UCSD-AML1 (cell line): ENCODE measurements at regions not wholly inside any gene's neighbourhood (a gene's known extent, or its start where the extent isn't known, plus 50 kb on each side); places are given as distances from the start of the nearest gene placed in this dataset.
A peak's percentile ranks its signal among the peaks of the same experiment; 100 is the strongest.
"Not testable (repeated sequence)": the region's sequence is repeated elsewhere in the genome, so short reads cannot be mapped to it uniquely, and the experiment has no call there.

Source experiments
- DNase-seq: peaks from one replicate; lab custom pipeline; 2025; ENCODE audit not compliant: unreplicated experiment; lab: John Stamatoyannopoulos, UW

DNA sequence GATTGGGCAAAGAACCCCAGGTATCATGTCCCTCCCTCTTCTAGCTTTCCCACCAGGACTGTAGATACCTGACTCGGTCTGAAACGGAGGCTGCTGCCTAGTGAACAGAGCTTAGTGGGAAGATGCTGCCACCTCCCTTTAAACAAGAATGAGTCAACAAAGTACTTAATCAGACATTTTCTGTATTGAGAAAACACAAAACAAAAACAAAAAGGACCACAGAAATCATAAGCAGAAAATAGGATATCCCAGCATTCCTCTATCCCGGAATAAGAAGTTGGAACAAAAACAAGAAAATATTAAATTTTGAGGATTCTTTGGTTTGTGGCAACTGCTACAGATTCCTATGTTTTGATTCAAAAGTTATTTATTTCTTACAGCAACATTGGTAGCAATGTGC, 51.7 kb upstream of the COL8A1 start:
- no peak for DNase-seq

DNA sequence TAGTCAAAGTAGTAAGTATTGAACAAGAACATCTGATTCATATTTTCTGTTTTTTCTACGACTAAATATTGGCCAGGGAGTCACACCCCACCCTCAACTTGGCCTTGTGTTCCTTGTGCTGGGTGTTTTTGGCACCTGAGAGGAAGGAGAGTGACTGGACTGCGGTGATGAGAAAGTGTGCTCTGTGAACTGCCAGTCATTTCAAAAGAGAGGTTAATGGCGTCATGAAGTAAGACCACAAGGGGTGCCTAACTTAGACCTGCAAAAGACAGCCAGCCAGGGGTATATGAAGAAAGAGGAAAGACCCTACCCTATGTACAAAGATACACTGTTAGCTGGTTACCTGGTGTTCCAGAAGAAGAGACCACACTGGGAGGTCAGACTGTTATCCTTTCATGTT, 58.4 kb upstream of the COL8A1 start:
- DNase-seq: no peak

DNA sequence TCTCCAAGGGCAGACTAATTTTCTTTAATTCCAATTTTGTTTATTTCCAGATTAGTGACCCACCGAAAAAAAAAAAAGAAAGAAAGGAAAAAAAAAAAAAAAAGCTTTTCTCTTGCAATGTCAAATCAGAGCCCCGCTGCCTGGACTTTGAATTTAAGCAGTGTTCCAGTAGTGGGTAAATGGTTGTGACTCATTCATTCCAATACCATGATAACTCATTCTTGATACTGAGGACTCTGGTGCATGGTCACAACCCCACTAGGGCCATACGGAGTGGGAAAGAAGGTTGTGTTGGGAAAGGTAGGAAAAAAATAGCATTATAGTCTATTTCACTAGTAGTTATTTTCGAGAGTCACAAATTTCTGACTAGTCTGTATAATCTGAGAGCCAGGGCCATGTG, 59.1 kb upstream of the COL8A1 start:
- DNase-seq: no peak

- DNase-seq: no peak
These were observed 59.9 kb upstream of the COL8A1 start for GRCh38 chr3:99578339-99578970.

DNA sequence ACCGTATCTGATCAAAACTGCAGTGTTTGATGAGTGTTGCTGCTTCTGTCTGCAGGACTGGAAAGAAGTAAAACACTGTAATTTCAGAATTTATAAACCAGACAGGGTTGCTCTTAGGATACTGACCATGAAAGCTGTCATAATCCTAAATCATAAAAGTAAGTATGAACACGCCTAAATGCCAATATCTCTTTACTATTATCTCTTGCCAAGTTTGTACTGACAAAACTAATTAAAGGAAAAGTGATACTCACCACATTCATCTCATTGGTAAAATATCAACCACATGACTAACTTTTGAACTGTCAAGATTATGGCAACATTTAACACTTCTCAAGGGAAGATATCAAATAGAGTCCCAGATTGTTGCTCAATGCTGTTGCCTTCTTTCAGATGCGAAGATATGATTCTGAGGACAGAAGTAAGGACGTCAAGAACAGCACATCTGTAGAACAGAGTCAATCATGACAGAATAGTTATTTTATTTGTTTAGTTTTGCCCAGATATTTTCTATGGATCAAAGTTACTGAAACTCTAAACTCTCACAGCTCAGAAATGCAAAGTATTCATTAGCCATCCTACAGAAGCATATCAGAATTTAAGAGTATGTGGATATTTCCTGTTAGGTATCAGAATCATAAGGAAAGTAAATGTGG, 61.4 kb upstream of the COL8A1 start:
- no peak for DNase-seq

- DNase-seq: no peak
These were observed 62.7 kb upstream of the COL8A1 start for GRCh38 chr3:99575683-99576082.

- DNase-seq: no peak
These were observed 68.3 kb upstream of the COL8A1 start for GRCh38 chr3:99570061-99570460.

DNA sequence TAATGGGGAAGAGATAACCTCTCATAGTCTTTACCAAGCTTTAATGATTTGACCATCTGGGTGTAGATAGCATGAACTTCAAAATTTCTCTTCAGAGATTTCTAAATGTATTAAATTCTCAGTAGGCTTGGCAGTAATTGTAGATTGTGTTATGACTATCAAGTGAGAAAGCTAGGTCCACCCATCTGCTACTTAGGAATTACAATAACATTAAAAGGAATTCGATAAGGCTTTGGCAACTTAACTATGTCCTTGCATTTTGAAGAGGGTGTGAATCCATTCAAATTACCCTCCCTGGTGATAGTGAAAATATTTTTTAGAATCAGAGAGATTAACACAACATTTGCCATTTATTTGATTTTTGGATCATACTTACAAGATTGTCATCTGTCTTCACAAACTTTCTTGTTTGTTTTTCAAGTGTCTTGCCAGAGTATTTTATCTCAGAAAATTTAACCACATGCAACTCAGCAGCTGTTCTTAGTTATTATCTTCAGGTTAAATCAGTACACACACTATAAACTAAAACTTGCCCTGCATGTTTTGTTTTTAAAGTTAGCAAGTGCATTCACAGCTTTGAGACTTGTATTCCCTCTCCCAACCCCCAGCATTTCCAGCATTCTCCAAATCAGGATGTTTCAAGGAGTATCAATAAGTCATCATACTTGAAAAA, 69.6 kb upstream of the COL8A1 start:
- no peak for DNase-seq

GRCh38 chr3:99565331-99565730, 73.1 kb upstream of the COL8A1 start:
- no peak for DNase-seq

DNA sequence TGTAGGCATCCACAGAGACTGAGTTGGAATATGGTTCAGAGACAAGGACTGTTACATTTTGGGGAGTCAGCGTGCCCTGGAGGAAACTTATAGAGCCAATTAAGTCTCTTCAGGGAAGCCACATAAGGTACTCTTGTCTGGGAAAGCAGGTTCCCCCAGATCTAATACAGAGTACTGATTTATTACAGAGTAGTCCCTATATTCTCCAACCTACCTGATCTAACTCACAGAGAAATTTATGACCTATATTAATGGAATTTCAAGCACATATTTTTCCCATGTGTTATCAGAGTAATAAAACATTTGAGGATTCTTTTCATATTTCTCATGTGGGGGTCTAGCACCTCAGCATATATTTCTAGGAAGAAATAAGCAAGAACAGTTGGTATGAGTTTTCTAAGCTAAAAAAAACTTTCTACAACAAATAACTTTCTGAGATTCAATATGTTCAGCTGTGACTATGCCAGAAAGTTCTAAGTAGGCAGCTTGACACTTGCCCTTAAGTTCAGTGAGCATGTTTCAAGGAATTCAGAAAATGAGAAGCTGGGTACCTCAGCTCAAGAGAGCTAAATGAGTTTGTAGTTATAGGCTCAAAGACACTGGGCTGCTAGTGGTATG, 75.3 kb upstream of the COL8A1 start:
- no peak for DNase-seq

DNA sequence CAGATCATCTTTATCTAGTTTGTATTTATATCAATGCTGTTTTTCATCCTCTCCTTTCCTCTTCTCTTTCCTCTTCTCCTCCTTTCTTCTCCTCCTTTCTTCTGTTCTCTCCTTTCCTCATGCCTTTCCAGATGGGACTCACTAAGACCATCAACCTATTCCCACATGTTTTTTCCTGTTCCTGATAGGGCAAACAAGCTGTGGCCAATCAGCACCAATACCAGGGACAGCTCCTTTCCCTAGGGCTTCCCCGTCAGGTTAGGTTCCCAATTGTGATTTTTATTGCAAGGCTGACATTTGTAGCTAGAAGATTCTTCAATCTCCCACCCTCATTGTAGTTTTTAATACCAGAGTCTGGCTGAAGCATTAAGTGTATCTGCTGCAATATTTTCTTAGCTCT, 76.3 kb upstream of the COL8A1 start:
- DNase-seq: no peak

- DNase-seq: no peak
These were observed 77.3 kb upstream of the COL8A1 start for GRCh38 chr3:99561056-99561455.

GRCh38 chr3:99559196-99559595, 79.2 kb upstream of the COL8A1 start:
- DNase-seq: no peak

DNA sequence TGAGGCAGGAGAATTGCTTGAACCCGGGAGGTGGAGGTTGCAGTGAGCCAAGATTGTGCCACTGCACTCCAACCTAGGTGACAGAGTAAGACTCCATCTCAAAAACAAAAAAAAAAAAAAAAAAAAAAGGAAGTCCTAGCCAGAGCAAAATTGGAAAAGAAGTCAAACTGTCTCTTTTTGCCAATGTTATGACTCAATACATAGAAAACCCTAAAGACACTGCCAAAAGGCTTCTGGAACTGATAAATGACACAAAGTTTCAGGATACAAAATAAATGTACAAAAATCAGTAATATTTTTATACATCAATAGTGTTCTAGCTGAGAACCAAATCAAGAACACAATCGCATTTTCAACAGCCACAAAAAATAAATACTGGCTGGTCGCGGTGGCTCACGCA, 82.5 kb upstream of the COL8A1 start:
- DNase-seq: not testable (repeated sequence)

DNA sequence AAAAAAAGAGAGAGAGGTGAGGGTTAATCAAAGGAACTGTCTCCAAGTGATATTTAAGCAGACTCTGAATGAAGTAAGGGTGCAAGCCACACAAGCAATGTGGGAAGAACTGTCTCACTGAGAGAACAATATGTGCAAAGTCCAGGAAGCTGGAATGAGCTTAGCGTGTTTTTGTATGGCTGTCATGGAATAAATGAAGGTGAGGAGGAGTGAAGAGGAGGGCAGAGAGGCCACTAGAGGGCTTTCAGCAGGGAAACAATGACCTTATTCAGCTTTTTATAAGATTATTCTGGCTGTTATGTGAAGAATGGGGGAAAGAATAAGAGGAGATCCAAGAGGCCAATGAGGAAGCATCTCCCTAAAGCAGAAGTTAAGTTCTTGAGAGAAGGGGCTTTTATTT, 86.9 kb upstream of the COL8A1 start:
- DNase-seq: no peak

GRCh38 chr3:99549957-99550603, 88.3 kb upstream of the COL8A1 start:
- no peak for DNase-seq

GRCh38 chr3:99549220-99549619, 89.2 kb upstream of the COL8A1 start:
- no peak for DNase-seq

GRCh38 chr3:99548674-99549073, 89.7 kb upstream of the COL8A1 start:
- no peak for DNase-seq

- DNase-seq: no peak
These were observed 92.3 kb upstream of the COL8A1 start for GRCh38 chr3:99545941-99546580.

DNA sequence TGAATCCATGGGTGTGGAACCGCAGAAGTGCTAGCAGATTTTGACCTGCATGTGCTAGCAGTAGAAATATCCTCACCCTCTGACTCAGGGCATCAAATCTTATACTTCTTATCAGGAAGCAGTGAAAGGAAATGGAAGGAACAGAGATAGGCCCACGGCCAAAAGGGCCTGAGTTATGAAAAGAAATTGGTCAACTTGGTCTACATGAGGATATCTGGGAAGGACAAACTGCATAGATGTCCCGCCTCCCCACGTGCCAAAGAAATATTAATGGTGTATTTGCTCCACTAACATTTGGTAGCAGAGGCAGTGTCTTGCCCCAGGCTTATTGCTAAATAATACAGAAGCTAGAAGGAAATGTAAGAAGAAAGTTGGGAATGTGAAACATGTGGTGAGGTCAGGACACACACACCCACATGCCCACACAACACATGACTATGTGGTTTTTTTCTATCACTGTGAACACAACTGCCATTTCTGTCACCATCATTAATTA, 93.6 kb upstream of the COL8A1 start:
- peak; percentile 6 for DNase-seq

DNA sequence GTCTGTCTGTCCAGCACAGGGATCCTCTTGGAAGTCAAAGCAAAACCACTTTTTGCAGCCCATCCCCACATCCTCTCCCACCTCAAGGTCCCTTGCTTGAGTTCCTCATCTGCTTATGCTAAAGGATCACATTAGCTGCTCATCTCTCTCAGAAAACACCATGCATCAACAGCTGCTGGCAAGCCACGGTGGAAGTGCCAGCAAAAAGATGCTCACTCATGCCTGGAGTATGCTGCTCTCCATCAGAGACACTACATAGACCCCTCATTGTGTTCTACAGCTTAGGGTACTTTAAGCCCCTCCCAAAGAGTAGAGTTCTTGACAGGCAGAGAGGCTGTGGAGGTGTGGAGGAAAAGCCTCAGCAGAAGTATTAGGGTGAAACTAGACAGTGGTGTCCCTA, 94.6 kb upstream of the COL8A1 start:
- DNase-seq: peak; percentile 21
